GM21390 (cell line): ENCODE measurements at regions not wholly inside any gene's neighbourhood (a gene's known extent, or its start where the extent isn't known, plus 50 kb on each side); places are given as distances from the start of the nearest gene placed in this dataset.
A peak's percentile ranks its signal among the peaks of the same experiment; 100 is the strongest.
"Not testable (repeated sequence)": the region's sequence is repeated elsewhere in the genome, so short reads cannot be mapped to it uniquely, and the experiment has no call there.

ENCODE experiments used
- ATAC-seq: cut with Tn5 transposase; IDR thresholded peaks from one replicate; pipeline ENCODE4 v1.9.1; 2021; ENCODE audit not compliant: unreplicated experiment

DNA sequence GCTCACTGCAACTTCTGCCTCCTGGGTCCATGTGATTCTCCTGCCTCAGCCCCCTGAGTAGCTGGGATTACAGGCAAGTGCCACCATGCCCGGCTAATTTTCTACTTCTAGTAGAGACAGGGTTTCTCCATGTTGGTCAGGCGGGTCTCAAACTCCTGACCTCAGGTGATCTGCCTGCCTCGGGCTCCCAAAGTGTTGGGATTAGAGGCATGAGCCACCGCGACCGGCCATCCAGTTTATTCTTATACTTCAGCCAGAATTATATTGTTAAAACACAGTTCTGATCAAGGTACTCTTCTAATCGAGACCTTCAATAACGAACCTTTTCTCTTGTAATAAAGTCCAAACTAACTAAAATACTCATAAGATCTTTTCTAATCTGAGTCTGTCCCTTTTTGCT lies 119.6 kb upstream of the FAR2 start:
- ATAC-seq, result not testable (repeated sequence)

DNA sequence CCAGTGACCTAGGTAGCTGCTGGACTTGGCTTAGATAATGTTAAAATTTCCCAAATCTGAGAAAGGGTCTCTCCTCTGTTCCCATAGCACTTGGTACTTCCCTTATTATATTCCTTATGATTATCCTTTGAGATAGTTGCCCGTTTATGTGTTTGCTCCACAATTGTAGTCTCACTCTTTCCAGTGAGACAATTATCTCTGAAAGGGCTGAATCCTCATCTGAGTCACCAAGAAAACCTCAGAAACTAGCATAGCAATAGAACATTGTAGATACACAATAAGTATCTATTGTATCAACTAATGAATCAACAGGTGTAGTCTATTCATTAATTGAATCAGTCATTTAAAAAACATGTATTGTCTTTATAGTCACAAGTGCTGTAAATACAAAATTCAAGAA lies 119.1 kb upstream of the FAR2 start:
- ATAC-seq, result no peak

DNA sequence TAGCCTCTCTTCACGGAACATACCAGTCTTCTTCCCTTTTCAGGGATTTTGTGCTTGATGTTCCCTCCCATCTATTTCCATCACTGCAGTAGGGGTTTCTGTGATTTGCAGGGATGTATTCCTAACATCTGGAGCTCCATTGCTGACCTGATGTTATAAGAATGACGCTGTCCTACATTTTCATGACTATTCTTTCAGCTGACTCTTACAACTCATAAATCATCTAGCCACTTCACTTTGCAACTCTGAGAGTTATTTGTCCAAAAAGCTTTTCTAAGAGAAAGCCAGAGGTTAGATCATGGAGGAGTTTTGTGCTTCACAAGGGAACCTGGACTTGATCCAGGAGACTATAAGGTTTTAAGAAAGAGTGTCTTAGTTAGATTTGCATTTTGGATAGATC lies 116.6 kb upstream of the FAR2 start:
- no peak for ATAC-seq

DNA sequence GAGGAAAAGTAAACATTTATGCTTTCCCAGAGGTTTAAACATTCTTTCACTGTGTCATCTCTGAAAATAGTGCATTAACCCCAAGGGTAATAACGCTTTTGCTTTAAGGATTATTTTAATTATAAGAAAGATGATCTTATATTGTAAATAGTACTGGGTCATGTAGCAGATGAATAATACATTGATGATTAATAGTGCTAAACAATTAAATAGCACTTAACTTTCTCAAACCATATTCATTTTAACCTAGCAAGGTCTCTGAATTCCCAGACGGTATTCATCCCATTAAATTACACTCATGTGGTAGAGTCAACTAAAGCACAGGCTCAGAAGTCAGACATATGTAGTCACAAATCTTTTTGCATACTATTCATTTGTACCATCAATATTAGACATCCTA lies 115.6 kb upstream of the FAR2 start:
- ATAC-seq, result no peak

DNA sequence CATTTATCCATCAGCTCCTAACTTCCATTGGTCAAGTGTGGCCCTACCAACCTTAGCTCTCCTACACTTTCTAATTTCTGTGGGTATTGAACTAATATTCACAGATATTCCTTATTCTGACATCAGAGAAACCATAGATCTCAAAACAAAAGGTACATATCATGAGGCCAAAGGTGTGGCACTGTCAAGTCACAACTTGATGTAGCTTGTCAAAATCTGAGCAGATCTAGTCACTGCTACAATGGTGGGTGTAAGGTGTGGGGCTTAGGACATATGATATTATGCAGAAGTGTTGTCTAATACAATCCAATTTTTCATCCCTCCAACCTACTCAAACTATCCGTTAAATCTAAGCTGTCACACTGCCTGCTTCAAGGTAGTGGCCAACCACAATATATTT lies 114.0 kb upstream of the FAR2 start:
- ATAC-seq, result no peak

DNA sequence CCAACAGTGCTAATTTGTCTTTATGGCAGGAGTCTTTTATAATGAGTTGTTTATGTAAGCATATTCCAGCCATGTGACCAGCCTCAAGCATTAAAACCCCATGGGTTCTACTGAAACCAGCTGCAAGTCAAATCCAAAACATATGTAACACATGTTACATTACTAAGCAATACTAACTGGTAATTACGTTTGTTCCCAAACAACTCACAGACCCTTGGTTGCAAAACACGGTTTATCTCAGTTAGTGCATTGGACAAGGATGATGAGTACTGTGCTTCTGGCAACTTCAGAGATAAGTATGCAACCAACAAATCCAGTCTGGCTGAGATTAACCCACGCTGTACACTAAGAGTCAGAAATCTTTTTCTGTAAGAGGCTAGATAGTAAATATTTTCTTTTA lies 110.1 kb upstream of the FAR2 start:
- no peak for ATAC-seq

DNA sequence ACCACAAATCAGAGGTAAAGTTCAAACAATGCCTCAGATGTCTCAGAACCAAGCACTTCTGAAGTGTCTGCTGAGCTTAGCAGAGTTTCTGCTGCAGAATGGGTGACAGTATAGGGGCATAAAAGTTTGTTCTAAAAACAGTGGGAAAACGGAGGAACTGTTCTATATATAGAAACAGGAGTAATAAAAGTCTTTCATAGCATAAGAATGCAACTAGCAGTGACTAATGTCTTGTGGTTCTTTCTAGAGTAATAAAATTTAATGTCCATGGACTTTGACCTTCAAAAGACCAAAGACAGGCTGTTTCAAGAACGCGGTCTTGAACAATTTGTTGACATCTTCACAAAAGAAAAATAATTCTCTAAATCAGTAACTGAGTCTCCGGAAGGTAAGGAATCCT lies 107.5 kb upstream of the FAR2 start:
- no peak for ATAC-seq

DNA sequence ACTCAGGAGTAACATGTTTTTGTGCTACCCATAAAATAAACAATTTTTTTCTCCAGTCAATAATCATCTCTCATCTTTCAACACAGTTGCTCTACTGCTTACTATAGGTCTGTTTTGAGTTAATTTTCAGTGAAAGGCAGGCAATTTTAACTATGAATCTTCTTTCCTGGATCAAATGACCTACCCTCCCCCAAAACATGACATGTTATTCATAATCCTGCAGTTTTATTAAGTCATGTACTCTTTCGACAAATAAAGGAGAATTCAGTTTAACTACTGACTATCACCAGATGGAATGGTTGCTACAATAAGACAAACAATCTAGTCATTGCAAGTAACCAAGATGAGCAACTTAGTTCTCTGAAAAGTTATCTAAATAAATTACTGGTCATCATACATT lies 106.0 kb upstream of the FAR2 start:
- ATAC-seq, result no peak

DNA sequence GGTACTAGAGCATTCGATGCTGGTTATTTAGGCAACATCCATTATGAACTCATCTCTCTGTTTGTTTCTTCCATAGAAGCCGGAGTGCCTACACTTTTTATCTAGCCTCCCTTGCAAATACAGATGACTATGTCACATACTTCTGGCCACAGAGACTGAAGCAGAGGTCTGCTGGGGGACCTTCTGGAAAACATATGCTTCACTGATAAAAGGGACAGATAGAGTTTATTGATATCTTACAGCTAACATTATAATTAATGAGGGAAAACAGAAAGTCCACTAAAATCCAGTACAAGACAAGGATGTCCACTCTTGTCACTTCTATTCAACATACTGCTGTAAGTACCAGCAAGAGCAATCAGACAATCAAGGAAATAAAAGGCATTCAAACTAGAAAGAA lies 104.3 kb upstream of the FAR2 start:
- no peak for ATAC-seq

DNA sequence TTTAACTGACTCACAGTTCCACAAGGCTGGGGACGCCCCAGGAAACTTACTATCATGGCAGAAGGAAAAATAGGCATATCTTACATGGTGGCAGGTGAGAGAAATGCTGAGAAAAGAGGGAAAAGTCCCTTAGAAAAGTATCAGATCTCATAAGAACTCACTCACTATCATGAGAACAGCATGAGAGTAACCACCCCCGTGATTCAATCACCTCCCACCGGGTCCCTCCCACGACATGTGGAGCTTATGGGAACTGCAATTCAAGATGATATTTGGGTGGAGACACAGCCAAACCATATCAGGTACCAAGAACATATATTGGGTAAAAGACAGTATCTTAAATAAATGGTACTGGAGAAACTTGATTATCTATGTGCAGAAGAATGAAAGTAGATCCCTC lies 100.3 kb upstream of the FAR2 start:
- no peak for ATAC-seq

DNA sequence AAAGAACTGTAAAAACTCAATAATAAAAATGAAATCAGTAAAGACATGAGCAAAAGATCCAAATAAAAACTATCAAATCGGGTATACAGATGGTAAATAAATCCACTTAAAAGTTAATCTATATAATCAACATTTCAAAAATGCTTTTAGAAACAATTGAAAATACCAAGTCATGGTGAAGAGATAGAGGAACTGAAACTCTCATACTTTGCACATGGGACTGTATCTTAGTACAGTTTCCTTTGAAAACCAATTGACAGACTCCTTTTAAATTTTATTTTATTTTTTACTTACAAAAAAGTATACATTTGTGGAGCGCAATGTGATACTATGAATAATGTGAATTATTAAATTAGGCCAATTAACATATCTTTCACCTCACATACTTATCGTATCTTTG lies 98.6 kb upstream of the FAR2 start:
- ATAC-seq, result peak; percentile 83

DNA sequence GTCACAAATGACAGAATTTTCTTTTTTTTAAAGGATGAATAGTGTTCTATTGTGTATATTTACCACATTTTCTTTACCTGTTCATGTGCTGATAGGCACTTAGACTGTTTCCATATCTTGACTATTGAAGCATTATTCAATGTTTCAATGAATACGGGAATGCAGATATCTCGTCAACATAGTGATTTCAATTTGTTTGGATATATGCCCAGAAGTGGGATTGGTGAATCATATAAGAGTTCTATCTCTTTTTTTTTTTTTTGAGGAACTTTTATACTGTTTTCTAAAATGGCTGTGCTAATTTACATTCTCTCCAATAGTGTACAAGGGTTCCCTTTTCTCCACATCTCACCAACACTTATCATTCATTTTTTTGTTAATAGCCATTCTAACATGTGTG lies 97.9 kb upstream of the FAR2 start:
- ATAC-seq, result no peak

DNA sequence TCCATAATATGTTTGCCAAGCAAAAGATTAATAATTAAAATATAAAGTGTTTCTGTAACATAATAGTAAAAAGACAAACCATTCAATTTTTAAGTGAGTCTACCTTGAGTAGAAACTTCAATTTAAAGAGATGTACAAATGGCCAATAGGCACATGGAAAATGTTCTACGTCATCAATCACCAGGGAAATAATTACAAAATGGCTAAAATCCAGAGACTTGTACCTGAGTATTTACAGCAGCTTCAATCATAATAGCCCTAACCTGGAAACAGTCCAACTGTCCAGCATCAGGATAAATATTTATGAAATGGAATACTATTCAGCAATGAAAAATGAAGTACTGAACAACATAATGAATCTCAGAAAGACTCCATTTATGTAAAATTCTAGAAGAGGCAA lies 95.5 kb upstream of the FAR2 start:
- ATAC-seq, result no peak

DNA sequence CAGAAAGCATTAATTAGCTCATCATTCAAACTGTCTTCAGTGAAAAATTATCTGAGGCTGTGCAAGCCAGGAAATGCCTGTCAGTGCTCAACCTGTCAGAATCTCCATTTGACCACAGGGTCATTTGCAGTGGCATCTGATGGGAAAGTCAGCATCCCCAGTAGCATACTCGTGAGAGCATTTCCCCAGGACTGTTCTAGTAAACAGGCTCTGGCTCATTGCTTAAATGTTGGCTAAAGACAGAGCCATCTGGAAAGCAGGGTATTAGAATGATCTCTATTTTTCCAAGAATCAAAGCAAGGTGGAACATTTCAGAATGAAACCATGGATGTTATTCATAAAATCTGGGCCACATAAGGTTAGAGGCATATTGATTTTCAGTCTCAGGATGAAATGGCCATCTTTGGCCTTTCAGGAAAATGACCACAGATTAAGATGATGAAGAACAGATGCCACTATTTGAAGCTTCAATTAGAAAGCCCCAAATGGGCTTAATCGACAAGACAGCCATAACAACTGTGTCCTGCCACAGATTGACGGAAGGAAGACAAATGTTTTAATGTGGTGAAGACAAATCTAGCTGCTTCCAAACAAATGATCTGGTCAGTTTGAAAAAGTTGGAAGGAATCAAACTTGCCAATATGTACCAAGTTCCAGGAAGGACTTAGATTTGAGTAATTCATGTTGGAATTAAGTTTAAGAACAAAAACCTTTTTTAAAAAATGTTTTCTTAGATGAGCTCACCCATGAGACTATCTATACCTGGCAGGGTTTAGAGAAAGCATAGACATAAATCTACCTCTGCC lies 94.0 kb upstream of the FAR2 start:
- no peak for ATAC-seq

DNA sequence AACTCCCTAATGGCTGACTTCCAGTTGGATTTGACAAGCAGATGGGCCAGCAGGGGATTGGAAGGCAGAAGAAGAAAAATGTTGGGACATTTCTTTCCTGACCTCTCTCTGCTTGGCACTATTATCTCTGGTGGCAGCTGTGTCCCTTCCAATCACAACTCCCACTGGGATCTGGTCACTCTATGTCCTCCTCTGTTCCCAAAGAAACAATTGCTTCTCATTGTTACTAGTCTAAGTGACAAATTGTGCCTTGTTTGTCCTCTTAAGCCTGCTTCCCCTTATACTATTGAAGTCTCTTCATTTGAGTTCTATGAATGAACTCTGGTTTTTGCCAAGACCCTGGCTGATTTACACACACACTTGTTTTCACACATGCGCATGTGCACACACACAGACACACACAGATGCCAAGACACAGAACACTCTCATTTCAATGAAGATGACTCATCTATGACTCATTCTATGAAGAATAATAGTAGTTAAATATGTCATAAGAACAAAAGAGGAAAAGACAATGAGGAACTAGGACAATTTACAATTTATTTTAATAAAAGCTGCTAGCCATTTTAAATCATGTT lies 83.0 kb upstream of the FAR2 start:
- no peak for ATAC-seq

DNA sequence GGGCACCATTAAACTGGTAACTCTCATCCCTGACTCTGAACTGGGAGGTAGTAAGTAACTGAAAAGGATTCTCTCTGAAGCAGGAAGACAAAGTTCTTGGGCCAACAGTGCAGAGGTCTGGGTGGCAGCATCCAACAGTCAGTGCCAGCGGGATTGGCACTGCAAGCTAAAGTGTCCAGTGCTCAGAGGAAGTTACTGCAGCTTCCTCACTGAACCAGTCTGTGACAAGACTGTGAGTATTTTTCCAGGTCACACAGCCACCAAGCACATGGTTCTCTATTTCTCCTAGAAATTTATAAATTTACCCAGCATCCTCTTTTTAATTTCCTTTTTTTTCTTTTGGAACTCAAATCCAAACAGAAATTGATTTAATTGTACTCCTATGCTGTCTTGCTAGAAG lies 81.6 kb upstream of the FAR2 start:
- no peak for ATAC-seq

DNA sequence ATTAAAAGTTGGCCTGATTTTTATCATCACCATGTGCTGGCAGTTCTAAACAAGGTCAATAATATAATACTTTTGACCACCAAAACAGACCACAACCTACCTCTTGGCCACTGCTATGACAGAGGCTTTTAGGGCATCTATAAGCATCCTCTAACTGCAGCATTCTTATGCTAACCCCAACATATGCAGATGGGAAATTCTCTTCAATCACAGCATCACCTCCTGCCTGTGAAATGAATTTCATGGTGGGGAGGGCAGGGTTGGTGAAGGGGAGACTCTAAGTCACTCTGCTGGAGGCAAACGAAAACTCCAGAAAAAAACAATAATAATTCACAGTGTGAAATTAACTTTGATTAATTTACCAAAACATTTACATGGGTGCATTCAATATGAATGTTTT lies 78.8 kb upstream of the FAR2 start:
- no peak for ATAC-seq

DNA sequence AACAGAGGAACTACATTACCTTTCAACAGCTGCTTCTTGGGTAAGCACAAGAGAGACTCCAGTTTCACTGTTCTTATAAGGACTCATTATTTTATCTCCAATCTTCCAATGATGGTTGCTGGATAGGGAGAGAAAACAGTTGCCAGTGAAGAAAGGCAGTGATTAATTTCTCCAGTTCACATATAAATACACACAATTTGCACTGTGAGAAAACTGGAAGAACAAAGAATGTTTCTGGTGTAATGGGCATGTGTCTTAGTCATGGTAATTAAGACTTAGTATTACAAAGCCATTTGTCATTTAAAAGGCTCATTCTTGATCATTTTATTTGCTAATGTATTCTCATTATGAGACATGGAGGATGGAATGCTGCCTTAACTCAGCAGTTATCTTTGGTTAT lies 78.0 kb upstream of the FAR2 start:
- no peak for ATAC-seq

DNA sequence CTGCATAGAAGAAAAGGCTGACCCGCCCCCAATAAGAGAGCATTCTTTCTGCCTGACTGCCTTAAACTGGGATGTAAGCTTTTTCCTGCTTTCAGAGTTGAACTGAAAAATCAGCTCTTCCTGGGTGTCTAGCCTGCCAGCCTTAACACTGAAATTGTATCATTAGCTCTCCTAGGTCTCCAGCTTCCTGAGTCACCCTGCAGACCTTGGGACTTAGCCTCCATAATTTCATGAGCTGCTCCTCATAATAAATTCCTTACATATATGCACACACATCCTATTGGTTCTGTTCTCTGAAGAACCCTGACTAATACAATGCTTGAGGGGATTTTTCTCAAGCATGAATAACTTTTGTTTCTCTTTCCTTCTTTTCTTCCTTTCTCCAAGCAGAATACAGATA lies 76.4 kb upstream of the FAR2 start:
- ATAC-seq, result no peak

DNA sequence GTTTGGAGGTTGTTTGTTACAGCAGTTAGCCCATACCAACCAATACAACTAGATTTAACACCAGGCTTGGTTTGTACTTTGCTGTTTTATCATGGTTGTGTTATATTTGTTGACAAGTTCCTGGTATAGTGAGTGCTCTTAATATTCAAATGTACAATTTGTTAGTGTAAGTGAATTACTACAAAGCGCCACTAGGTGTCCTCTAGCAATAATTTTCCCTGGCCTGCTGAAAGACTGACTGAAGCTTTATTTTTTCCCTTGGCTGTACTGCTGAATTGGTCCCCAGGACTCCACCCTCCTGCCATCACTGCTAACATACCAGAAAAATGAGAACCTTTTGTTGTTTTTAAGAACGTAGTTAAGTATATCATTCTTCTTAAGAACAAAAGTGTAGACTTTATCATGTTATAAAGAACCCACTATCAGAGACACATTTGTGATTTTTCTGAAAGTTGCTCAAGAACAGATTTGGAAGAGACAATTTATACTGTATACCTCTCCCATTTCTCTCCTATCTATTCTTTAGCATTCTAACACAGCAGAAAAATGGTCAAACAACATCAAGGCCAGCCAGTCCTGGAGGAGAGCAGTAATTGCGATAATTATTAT lies 75.3 kb upstream of the FAR2 start:
- peak; percentile 92 for ATAC-seq

DNA sequence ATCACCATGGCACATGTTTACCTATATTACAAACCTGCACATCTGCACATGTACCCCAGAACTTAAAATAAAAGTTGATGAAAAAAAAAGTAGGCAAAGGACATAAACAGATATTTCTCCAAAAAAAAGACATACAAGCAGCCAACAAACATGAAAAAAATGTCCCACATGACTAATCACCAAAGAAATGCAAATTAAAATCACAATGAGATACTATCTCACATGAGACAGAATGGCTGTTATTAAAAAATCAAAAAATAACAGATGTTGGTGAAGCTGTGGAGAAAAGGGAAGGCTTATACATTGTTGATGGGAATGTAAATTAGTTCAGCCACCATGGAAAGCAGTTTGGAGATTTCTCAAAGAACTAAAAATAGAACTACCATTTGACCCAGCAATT lies 68.0 kb upstream of the FAR2 start:
- ATAC-seq, result no peak

DNA sequence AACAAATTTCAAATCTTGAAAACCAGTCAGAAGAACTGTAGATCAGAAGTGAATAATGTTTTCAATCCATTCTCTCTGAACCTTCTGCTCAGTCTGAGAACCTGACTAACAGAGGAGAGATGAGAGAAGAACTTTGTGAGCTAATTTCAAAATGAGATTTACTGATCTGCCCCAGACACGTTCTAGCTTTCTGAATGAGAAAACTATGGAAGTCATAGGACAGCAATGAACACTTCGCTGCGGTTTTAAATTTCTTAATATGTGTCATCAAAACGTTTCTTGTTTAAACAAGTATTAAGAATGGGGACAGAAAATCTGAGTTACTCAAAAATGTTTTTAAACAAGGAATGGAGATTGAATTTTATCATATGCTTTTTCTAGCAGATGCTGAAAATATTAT lies 66.6 kb upstream of the FAR2 start:
- ATAC-seq, result no peak
